Neuronal stem cell (in vitro differentiated cells): ENCODE measurements at regions not wholly inside any gene's neighbourhood (a gene's known extent, or its start where the extent isn't known, plus 50 kb on each side); places are given as distances from the start of the nearest gene placed in this dataset.

Experiments used
- DNase-seq: peaks from one replicate; pipeline ENCODE4 v3.0.0-alpha.2; 2013; ENCODE audit warnings: low spot score
- H2AFZ ChIP-seq: one replicate; pipeline ENCODE4 v1.6.1; 2013; ENCODE audit warnings: mild to moderate bottlenecking, low read length, inconsistent platforms
- H2AK5ac ChIP-seq: 2 replicates; pipeline ENCODE4 v1.6.1; 2013; ENCODE audit warnings: low read depth, mild to moderate bottlenecking, inconsistent platforms, low read length, moderate library complexity, mixed read lengths
- H2BK120ac ChIP-seq: 2 replicates; pipeline ENCODE4 v1.6.1; 2013; ENCODE audit warnings: low read depth, mild to moderate bottlenecking, inconsistent platforms, low read length, moderate library complexity, mixed read lengths
- H2BK12ac ChIP-seq: one replicate; pipeline ENCODE4 v1.6.1; 2013; ENCODE audit warnings: low read length, inconsistent platforms
- H2BK15ac ChIP-seq: 2 replicates; pipeline ENCODE4 v1.6.1; 2013; ENCODE audit warnings: mild to moderate bottlenecking, low read length, inconsistent platforms, mixed read lengths
- H2BK5ac ChIP-seq: one replicate; pipeline ENCODE4 v1.6.1; 2013; ENCODE audit warnings: inconsistent platforms, mild to moderate bottlenecking, low read length, moderate library complexity
- H3K14ac ChIP-seq: one replicate; pipeline ENCODE4 v1.6.1; 2013; ENCODE audit warnings: low read length, inconsistent platforms
- H3K18ac ChIP-seq: 2 replicates; pipeline ENCODE4 v1.6.1; 2013; ENCODE audit warnings: low read length, inconsistent platforms
- H3K23ac ChIP-seq: 2 replicates; pipeline ENCODE4 v1.6.1; 2013; ENCODE audit warnings: low read depth, mild to moderate bottlenecking, mixed read lengths, low read length, inconsistent platforms; ENCODE audit not compliant: poor library complexity
- H3K27ac ChIP-seq: replicated peaks from 3 replicates; pipeline ENCODE4 v1.5.1; 2013; ENCODE audit warnings: low read length, inconsistent platforms
- H3K27me3 ChIP-seq, 3 experiments: 2 replicates each; pipeline ENCODE4 v1.6.1; 2013; ENCODE audit warnings: low read length in 3 of 3, mild to moderate bottlenecking in 2 of 3, inconsistent platforms in 1 of 3, low read depth in 1 of 3, mixed read lengths in 1 of 3, moderate library complexity in 1 of 3; ENCODE audit not compliant: control insufficient read depth in 3 of 3, insufficient read depth in 3 of 3
- H3K36me3 ChIP-seq, 2 donors: replicated peaks in 1 of 2; 2 replicates each; pipeline ENCODE4 v1.6.1; 2013; ENCODE audit warnings: low read length in 2 of 2; ENCODE audit not compliant: control insufficient read depth in 2 of 2, insufficient read depth in 2 of 2
- H3K4ac ChIP-seq: 2 replicates; pipeline ENCODE4 v1.6.1; 2013; ENCODE audit warnings: inconsistent platforms, mild to moderate bottlenecking, low read length, moderate library complexity
- H3K4me1 ChIP-seq, 2 donors: 1 replicate in 1 of 2; 2 replicates in 1 of 2; pipeline ENCODE4 v1.6.1; 2013; ENCODE audit warnings: low read length in 2 of 2, low read depth in 1 of 2; ENCODE audit not compliant: control insufficient read depth in 2 of 2, insufficient read depth in 1 of 2
- H3K4me2 ChIP-seq: one replicate; pipeline ENCODE4 v1.6.1; 2013; ENCODE audit warnings: mild to moderate bottlenecking, low read length, inconsistent platforms; ENCODE audit not compliant: insufficient read depth, poor library complexity, severe bottlenecking
- H3K4me3 ChIP-seq, 2 donors: 2 replicates each; pipeline ENCODE4 v1.5.1; 2013; ENCODE audit warnings: low read length in 2 of 2, mild to moderate bottlenecking in 2 of 2, inconsistent platforms in 1 of 2, moderate library complexity in 1 of 2
- H3K79me1 ChIP-seq: one replicate; pipeline ENCODE4 v1.6.1; 2013; ENCODE audit warnings: low read depth, mild to moderate bottlenecking, inconsistent platforms, low read length, moderate library complexity
- H3K9ac ChIP-seq: one replicate; pipeline ENCODE4 v1.6.1; 2013; ENCODE audit warnings: mild to moderate bottlenecking, low read depth, low read length, inconsistent platforms; ENCODE audit not compliant: poor library complexity
- H3K9me3 ChIP-seq, 2 donors: replicated peaks in 1 of 2; 2 replicates each; pipeline versions ENCODE3 to v1.6.1; 2013; ENCODE audit warnings: low read length in 2 of 2, mild to moderate bottlenecking in 2 of 2, inconsistent platforms in 1 of 2, low read depth in 1 of 2, mixed read lengths in 1 of 2, moderate library complexity in 1 of 2; ENCODE audit not compliant: control insufficient read depth in 2 of 2, insufficient read depth in 1 of 2
- H4K8ac ChIP-seq: one replicate; pipeline ENCODE4 v1.6.1; 2013; ENCODE audit warnings: low read depth, mild to moderate bottlenecking, inconsistent platforms, low read length, moderate library complexity
- H4K91ac ChIP-seq: one replicate; pipeline ENCODE4 v1.6.1; 2013; ENCODE audit warnings: low read length, low read depth, mild to moderate bottlenecking, inconsistent platforms; ENCODE audit not compliant: poor library complexity
- WGBS, 2 donors: extraction: QIAGEN DNeasy Blood & Tissue Kit; methylation state at CpG; one replicate each; pipeline ENCODE4 v1.1.7; 2013; ENCODE audit warnings: missing lambda C conversion rate in 2 of 2, mixed read lengths in 1 of 2; ENCODE audit not compliant: insufficient read length in 2 of 2, insufficient replicate concordance in 1 of 2; ENCODE audit errors: extremely low coverage in 2 of 2; 5-methylcytosine and 5-hydroxymethylcytosine counted together

GRCh38 chr5:29649321-29649720 is 1544.2 kb upstream of the CDH6 start:
- Histone ChIP-seq H3K27me3 (no peaks in the 10 kb centered on the region), H3K4me1 (no peaks in the 10 kb centered on the region), H3K9ac (no peak overlapping the region), H3K36me3 (no peaks in the 10 kb centered on the region), H3K9me3 (no peaks in the 10 kb centered on the region), H3K27ac (no peak overlapping the region), H3K18ac (no peak overlapping the region), H2BK15ac (no peak overlapping the region), H3K4me2 (no peak overlapping the region), H3K14ac (no peak overlapping the region), H2BK120ac (no peak overlapping the region), H3K23ac (no peak overlapping the region), H3K4me3 (no peak overlapping the region), H2AFZ (no peak overlapping the region), H4K91ac (no peak overlapping the region), H2BK12ac (no peak overlapping the region), H2BK5ac (no peak overlapping the region), H3K4ac (no peak overlapping the region), H3K79me1 (no peaks in the 10 kb centered on the region), H2AK5ac (no peak overlapping the region), H4K8ac (no peak overlapping the region)
- no CpG with 5 or more reads among the region's 2 CpGs for WGBS, 2 donors
- no peak for DNase-seq

DNA sequence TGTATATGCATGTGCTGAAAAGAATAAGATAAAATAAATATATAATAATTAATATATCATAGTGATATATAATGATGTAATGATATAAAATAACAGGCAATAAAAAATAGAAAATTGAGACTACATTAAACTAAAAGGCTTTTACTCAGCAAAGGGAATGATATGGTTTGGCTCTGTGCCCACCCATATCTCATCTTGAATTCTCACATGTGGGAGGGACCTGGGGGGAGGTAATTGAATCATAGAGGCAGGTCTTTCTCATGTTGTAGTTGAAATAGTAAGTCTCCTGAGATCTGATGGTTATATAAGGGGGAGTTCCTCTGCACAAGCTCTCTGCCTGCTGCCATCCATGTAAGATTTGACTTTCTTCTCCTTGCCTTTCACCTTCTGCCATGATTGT is 1550.9 kb upstream of the CDH6 start:
- H2BK5ac ChIP-seq, result no peak overlapping the region
- no peak overlapping the region for H4K91ac ChIP-seq
- H2BK120ac ChIP-seq, result no peak overlapping the region
- no peak overlapping the region for H3K4me2 ChIP-seq
- no peaks in the 10 kb centered on the region for H3K27me3 ChIP-seq
- no peaks in the 10 kb centered on the region for H3K9me3 ChIP-seq
- H3K23ac ChIP-seq, result no peak overlapping the region
- no peak overlapping the region for H3K4ac ChIP-seq
- no peak overlapping the region for H3K4me3 ChIP-seq
- DNase-seq, result no peak
- H3K79me1 ChIP-seq, result no peaks in the 10 kb centered on the region
- no peak overlapping the region for H2BK12ac ChIP-seq
- H3K4me1 ChIP-seq, result no peaks in the 10 kb centered on the region
- no peak overlapping the region for H3K9ac ChIP-seq
- no peak overlapping the region for H2BK15ac ChIP-seq
- H3K14ac ChIP-seq, result no peak overlapping the region
- H3K18ac ChIP-seq, result no peak overlapping the region
- no peaks in the 10 kb centered on the region for H3K36me3 ChIP-seq
- no peak overlapping the region for H2AFZ ChIP-seq
- H4K8ac ChIP-seq, result no peak overlapping the region
- no peak overlapping the region for H3K27ac ChIP-seq
- H2AK5ac ChIP-seq, result no peak overlapping the region

- Histone ChIP-seq H3K79me1 (no peaks in the 10 kb centered on the region), H3K27me3 (no peaks in the 10 kb centered on the region), H2BK120ac (no peak overlapping the region), H3K9ac (no peak overlapping the region), H3K27ac (no peak overlapping the region), H2BK5ac (no peak overlapping the region), H4K91ac (no peak overlapping the region), H3K4ac (no peak overlapping the region), H2BK12ac (no peak overlapping the region), H3K4me1 (no peaks in the 10 kb centered on the region), H3K4me3 (no peak overlapping the region), H3K9me3 (no peaks in the 10 kb centered on the region), H3K14ac (no peak overlapping the region), H2AK5ac (no peak overlapping the region), H3K23ac (no peak overlapping the region), H2BK15ac (no peak overlapping the region), H4K8ac (no peak overlapping the region), H3K18ac (no peak overlapping the region), H3K36me3 (no peaks in the 10 kb centered on the region), H3K4me2 (no peak overlapping the region), H2AFZ (no peak overlapping the region)
- DNase-seq, result no peak
- no CpG with 5 or more reads among the region's 2 CpGs for WGBS, 2 donors
These were observed 1579.3 kb upstream of the CDH6 start for GRCh38 chr5:29614206-29614605.

DNA sequence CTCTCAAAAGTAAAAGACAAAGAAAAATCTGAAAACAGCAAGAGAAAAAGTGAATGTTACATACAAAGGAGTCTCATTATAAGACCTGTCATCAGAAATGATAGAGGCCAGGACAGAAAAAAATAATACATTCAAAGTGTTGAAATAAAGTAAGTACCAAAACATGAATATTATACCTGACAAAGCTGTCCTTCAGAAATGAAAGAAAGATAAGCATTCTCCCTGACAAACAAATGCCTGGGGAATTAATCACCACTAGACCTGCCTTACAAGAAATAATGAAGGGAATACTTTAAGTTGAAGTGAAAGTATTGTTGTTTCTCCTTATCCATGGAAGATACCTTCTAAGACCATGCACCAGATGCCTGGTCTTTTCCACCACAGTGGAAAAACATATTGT is 1605.2 kb upstream of the CDH6 start:
- no peak for DNase-seq
- no peak overlapping the region for H2BK120ac ChIP-seq
- H3K14ac ChIP-seq, result no peak overlapping the region

More for the DNA sequence above, 1605.2 kb upstream of the CDH6 start:
- Histone ChIP-seq H3K23ac (no peak overlapping the region), H4K8ac (no peak overlapping the region), H3K27me3 (no peaks in the 10 kb centered on the region), H3K4ac (no peak overlapping the region), H3K27ac (no peak overlapping the region), H2BK12ac (no peak overlapping the region), H2AFZ (no peak overlapping the region), H3K4me1 (no peaks in the 10 kb centered on the region), H3K79me1 (no peaks in the 10 kb centered on the region), H3K18ac (no peak overlapping the region), H2AK5ac (no peak overlapping the region), H3K4me3 (no peak overlapping the region), H3K9me3 (no peaks in the 10 kb centered on the region), H3K4me2 (no peak overlapping the region), H3K36me3 (no peaks in the 10 kb centered on the region), H2BK5ac (no peak overlapping the region), H2BK15ac (no peak overlapping the region), H3K9ac (no peak overlapping the region), H4K91ac (no peak overlapping the region)
